Progenitor cell of endocrine pancreas (in vitro differentiated cells): ENCODE measurements at regions not wholly inside any gene's neighbourhood (a gene's known extent, or its start where the extent isn't known, plus 50 kb on each side); places are given as distances from the start of the nearest gene placed in this dataset.

Source experiments
- DNase-seq: peaks from one replicate; pipeline ENCODE4 v3.0.0; 2021; ENCODE audit warnings: low spot score; ENCODE audit not compliant: unreplicated experiment
- H3K27ac Mint-ChIP-seq: 2 replicates; pipeline ENCODE4 v1.8.0; 2021; ENCODE audit warnings: mild to moderate bottlenecking, moderate library complexity, mixed read lengths
- H3K27me3 Mint-ChIP-seq: 2 replicates; pipeline ENCODE4 v1.8.0; 2021; ENCODE audit warnings: mixed read lengths
- H3K36me3 Mint-ChIP-seq: 2 replicates; pipeline ENCODE4 v1.8.0; 2022; ENCODE audit warnings: mixed read lengths; ENCODE audit not compliant: insufficient read depth
- H3K4me1 Mint-ChIP-seq: 2 replicates; pipeline ENCODE4 v1.8.0; 2021; ENCODE audit warnings: low read depth, mixed read lengths
- H3K4me3 Mint-ChIP-seq: 2 replicates; pipeline ENCODE4 v1.8.0; 2021; ENCODE audit warnings: low read depth, mild to moderate bottlenecking, moderate library complexity, mixed read lengths
- H3K9me3 Mint-ChIP-seq: 2 replicates; pipeline ENCODE4 v1.8.0; 2021; ENCODE audit warnings: low read depth, mixed read lengths
- CTCF ChIP-seq: fragments of 200-600 bp; sonication (generic); IDR thresholded peaks from one replicate; pipeline ENCODE4 v1.5.0; 2021; ENCODE audit warnings: antibody characterized with exemption, mild to moderate bottlenecking; ENCODE audit not compliant: unreplicated experiment

GRCh38 chr2:120612931-120613330 lies 122.7 kb upstream of the GLI2 start:
- TF ChIP-seq CTCF: no peak
- no peak for DNase-seq
- no peaks in the 10 kb centered on the region for H3K36me3 Mint-ChIP-seq
- no peak overlapping the region for H3K4me3 Mint-ChIP-seq
- no peaks in the 10 kb centered on the region for H3K9me3 Mint-ChIP-seq
- H3K4me1 Mint-ChIP-seq: peaks cover 5% of the 10 kb centered on the region
- H3K27ac Mint-ChIP-seq: no peak overlapping the region
- peaks cover 25% of the 10 kb centered on the region for H3K27me3 Mint-ChIP-seq

- Mint-ChIP-seq H3K4me3 (no peak overlapping the region), H3K27me3 (peaks cover 25% of the 10 kb centered on the region)
- TF ChIP-seq CTCF: no peak
These were observed 121.7 kb upstream of the GLI2 start for GRCh38 chr2:120613742-120614571.

GRCh38 chr2:120614901-120615300 lies 120.8 kb upstream of the GLI2 start:
- no peak for TF ChIP-seq CTCF
- peaks cover 22% of the 10 kb centered on the region for H3K27me3 Mint-ChIP-seq
- no peak for DNase-seq

More at GRCh38 chr2:120613742-120614571, 121.7 kb upstream of the GLI2 start:
- peaks cover 6% of the 10 kb centered on the region for H3K4me1 Mint-ChIP-seq
- DNase-seq: no peak
- no peaks in the 10 kb centered on the region for H3K36me3 Mint-ChIP-seq
- no peak overlapping the region for H3K27ac Mint-ChIP-seq
- no peaks in the 10 kb centered on the region for H3K9me3 Mint-ChIP-seq

GRCh38 chr2:120616261-120616660 lies 119.4 kb upstream of the GLI2 start:
- Mint-ChIP-seq H3K27me3 (peaks cover 19% of the 10 kb centered on the region), H3K4me1 (peaks cover 19% of the 10 kb centered on the region), H3K9me3 (no peaks in the 10 kb centered on the region), H3K36me3 (no peaks in the 10 kb centered on the region), H3K4me3 (no peak overlapping the region), H3K27ac (no peak overlapping the region)
- no peak for DNase-seq
- no peak for TF ChIP-seq CTCF

More at GRCh38 chr2:120614901-120615300, 120.8 kb upstream of the GLI2 start:
- Mint-ChIP-seq H3K36me3 (no peaks in the 10 kb centered on the region), H3K9me3 (no peaks in the 10 kb centered on the region), H3K4me1 (peaks cover 13% of the 10 kb centered on the region), H3K4me3 (no peak overlapping the region), H3K27ac (no peak overlapping the region)

- Mint-ChIP-seq H3K4me3 (no peak overlapping the region), H3K36me3 (no peaks in the 10 kb centered on the region), H3K27me3 (peaks cover 17% of the 10 kb centered on the region), H3K4me1 (peaks cover 19% of the 10 kb centered on the region), H3K27ac (no peak overlapping the region), H3K9me3 (no peaks in the 10 kb centered on the region)
- DNase-seq: no peak
- no peak for TF ChIP-seq CTCF
These were observed 118.6 kb upstream of the GLI2 start for GRCh38 chr2:120617055-120617454.
